ENCODE measurements at regions not wholly inside any gene's neighbourhood (a gene's known extent, or its start where the extent isn't known, plus 50 kb on each side); places are given as distances from the start of the nearest gene placed in this dataset.

DNA sequence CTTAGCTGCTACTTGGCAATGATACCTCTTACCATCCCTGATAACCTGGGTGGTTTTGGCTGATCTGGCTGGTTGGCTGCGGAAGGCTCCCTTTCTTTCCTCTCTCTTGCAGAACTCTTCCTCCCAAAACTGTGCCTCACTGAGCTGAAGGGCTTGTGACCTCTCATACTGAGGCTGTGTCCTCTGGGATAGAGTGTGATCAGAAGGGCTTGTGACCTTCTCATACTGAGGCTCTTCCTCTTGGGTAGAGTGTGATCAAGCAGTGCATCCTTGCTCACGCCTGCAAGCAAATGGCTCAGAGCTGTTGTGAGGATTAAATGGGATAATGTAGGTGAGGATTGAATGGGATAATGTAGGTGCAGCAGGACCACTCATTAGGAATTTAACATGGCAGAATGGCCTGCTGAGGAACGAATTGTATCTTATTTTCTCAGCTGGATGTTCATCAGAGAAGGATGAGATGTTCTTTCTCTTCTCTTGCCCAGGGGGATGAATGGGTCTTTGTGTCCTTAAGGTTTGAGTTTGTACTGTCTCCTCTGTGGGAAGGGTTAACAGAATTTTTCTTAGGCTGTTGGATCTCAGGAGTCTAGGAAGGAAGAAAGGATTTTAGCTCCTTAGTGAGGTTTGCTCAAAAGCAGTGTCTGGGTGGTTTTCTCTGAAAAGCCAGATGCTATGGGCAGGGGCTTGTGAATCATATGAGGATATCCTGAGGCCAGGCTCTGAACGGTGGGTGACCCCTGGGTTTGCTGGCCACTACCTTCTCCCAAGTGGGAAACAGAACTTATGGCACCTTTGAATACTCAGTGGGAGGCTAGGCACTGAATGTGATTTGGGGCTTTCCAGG is 130.0 kb upstream of the HS3ST2 start:
- Mint-ChIP-seq H3K36me3 (ENCODE audit: low read depth) (no peaks in the 10 kb centered on the region), H3K4me3 (no peak overlapping the region), H3K4me1 (no peaks in the 10 kb centered on the region), H3K27ac (no peak overlapping the region), H3K9me3 (peaks cover 26% of the 10 kb centered on the region), H3K27me3 (ENCODE audit: low read depth, poor library complexity) (peaks cover 24% of the 10 kb centered on the region)
- TF ChIP-seq, protein P1, sequence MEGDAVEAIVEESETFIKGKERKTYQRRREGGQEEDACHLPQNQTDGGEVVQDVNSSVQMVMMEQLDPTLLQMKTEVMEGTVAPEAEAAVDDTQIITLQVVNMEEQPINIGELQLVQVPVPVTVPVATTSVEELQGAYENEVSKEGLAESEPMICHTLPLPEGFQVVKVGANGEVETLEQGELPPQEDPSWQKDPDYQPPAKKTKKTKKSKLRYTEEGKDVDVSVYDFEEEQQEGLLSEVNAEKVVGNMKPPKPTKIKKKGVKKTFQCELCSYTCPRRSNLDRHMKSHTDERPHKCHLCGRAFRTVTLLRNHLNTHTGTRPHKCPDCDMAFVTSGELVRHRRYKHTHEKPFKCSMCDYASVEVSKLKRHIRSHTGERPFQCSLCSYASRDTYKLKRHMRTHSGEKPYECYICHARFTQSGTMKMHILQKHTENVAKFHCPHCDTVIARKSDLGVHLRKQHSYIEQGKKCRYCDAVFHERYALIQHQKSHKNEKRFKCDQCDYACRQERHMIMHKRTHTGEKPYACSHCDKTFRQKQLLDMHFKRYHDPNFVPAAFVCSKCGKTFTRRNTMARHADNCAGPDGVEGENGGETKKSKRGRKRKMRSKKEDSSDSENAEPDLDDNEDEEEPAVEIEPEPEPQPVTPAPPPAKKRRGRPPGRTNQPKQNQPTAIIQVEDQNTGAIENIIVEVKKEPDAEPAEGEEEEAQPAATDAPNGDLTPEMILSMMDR (IDR thresholded peaks at IDR 0.05) = no peak
- no peak for DNase-seq

GRCh38 chr16:22684574-22685458 is 129.1 kb upstream of the HS3ST2 start:
- no peaks in the 10 kb centered on the region for H3K4me1 Mint-ChIP-seq
- H3K27me3 Mint-ChIP-seq (ENCODE audit: low read depth, poor library complexity) = peaks cover 24% of the 10 kb centered on the region
- H3K27ac Mint-ChIP-seq = no peak overlapping the region
- no peaks in the 10 kb centered on the region for H3K36me3 Mint-ChIP-seq (ENCODE audit: low read depth)
- peaks cover 26% of the 10 kb centered on the region for H3K9me3 Mint-ChIP-seq
- TF ChIP-seq, protein P1 (IDR thresholded peaks at IDR 0.05) = no peak
- no peak overlapping the region for H3K4me3 Mint-ChIP-seq
- no peak for DNase-seq

DNA sequence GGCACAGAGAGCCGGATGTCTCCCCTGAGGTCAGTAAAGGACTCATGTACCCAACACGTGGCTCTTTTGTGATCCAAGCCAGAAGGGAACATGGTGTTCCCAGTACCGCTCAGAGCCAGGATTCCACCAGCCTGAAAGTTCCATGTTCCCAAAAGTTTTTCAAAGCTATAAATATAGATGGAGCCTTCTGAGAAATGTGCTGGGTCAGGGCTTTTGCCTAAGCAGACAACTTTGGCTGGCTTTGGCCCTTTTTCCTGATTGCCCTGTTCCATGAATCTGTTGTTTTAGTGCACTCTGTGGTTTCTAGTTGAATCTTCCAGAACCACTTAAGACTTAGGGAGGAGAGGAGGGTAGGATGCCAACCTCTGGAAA is 128.5 kb upstream of the HS3ST2 start:
- DNase-seq = no peak
- Mint-ChIP-seq H3K4me1 (no peaks in the 10 kb centered on the region), H3K27ac (no peak overlapping the region), H3K27me3 (ENCODE audit: low read depth, poor library complexity) (peaks cover 24% of the 10 kb centered on the region), H3K9me3 (peaks cover 26% of the 10 kb centered on the region), H3K36me3 (ENCODE audit: low read depth) (no peaks in the 10 kb centered on the region), H3K4me3 (no peak overlapping the region)
- TF ChIP-seq, protein P1 (IDR thresholded peaks at IDR 0.05) = no peak

DNA sequence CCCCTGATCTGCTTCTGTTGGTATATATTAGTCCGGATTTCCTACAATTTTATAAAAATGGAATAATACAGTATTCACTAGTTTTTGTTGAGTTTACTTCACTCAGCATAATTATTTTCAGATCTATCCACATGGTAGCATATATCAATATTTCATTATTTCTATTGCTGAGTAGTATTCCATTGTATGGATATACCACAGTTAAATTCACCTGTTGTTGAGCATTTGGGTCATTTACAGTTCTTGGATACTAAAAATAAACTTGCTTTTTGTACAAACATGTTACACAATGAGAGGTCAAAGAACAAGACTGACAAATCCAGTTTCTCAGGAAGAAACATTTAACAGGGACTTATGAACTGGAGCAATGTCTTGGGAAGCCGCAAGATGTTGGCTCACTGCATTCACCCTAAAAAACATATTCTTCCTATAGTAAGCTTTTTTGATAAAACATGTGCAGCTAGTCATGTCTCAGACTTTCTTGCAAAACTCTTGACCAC is 126.9 kb upstream of the HS3ST2 start:
- Mint-ChIP-seq H3K4me3 (no peak overlapping the region), H3K4me1 (no peaks in the 10 kb centered on the region), H3K9me3 (peaks cover 26% of the 10 kb centered on the region), H3K27ac (no peak overlapping the region), H3K36me3 (ENCODE audit: low read depth) (no peaks in the 10 kb centered on the region), H3K27me3 (ENCODE audit: low read depth, poor library complexity) (peaks cover 15% of the 10 kb centered on the region)
- no peak for DNase-seq
- TF ChIP-seq, protein P1 (IDR thresholded peaks at IDR 0.05) = no peak

GRCh38 chr16:22688463-22688862 is 125.5 kb upstream of the HS3ST2 start:
- TF ChIP-seq, protein P1 (IDR thresholded peaks at IDR 0.05) = no peak
- DNase-seq = no peak
- no peak overlapping the region for H3K27ac Mint-ChIP-seq
- peaks cover 26% of the 10 kb centered on the region for H3K9me3 Mint-ChIP-seq
- H3K27me3 Mint-ChIP-seq (ENCODE audit: low read depth, poor library complexity) = peaks cover 11% of the 10 kb centered on the region
- H3K4me3 Mint-ChIP-seq = no peak overlapping the region
- no peaks in the 10 kb centered on the region for H3K36me3 Mint-ChIP-seq (ENCODE audit: low read depth)
- H3K4me1 Mint-ChIP-seq = no peaks in the 10 kb centered on the region
